BLaER1 (cell line): ENCODE measurements at regions not wholly inside any gene's neighbourhood (a gene's known extent, or its start where the extent isn't known, plus 50 kb on each side); places are given as distances from the start of the nearest gene placed in this dataset.
A peak's percentile ranks its signal among the peaks of the same experiment; 100 is the strongest.

Experiments used
- H3K27ac ChIP-seq: shearing (Covaris generic); formaldehyde crosslinking; 2 replicates; pipeline ENCODE4 v1.8.1; 2022
- H3K27me3 ChIP-seq: shearing (Covaris generic); formaldehyde crosslinking; 2 replicates; pipeline ENCODE4 v1.8.1; 2022
- H3K36me3 ChIP-seq: shearing (Covaris generic); formaldehyde crosslinking; 2 replicates; pipeline ENCODE4 v1.8.1; 2022
- H3K4me1 ChIP-seq: shearing (Covaris generic); formaldehyde crosslinking; 2 replicates; pipeline ENCODE4 v1.8.1; 2022
- H3K4me2 ChIP-seq: shearing (Covaris generic); formaldehyde crosslinking; 2 replicates; pipeline ENCODE4 v1.8.1; 2022
- H3K4me3 ChIP-seq: shearing (Covaris generic); formaldehyde crosslinking; 2 replicates; pipeline ENCODE4 v1.8.1; 2022
- H3K9ac ChIP-seq: shearing (Covaris generic); formaldehyde crosslinking; 2 replicates; pipeline ENCODE4 v1.8.1; 2022
- H3K9me3 ChIP-seq: shearing (Covaris generic); formaldehyde crosslinking; 2 replicates; pipeline ENCODE4 v1.8.1; 2022
- H4K20me1 ChIP-seq: shearing (Covaris generic); formaldehyde crosslinking; 2 replicates; pipeline ENCODE4 v1.8.1; 2022
- Cebpa-rat ChIP-seq: shearing (Covaris generic); IDR thresholded peaks from 2 replicates; pipeline ENCODE4 v1.8.1; 2022

DNA sequence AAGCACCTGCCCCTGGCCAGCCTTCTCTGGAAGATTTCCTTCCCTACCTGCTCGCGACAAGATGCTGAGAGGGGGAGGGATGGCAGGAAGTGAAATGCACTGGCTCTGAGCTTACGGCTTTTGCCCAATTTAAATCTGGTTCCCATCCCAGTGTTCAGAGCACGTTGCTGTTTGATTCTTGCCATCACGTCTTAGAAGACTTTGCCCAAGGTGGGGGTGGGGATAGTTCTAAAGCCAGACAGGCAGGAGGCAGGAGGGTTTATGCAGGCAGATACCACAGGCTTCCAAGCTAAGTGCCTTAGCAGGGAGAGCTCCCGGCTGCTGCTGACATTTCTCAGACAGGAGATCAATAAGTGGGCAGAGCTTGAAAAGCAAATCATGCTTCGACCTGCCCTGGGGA, 393.9 kb downstream of the MID1IP1 start:
- Histone ChIP-seq H3K4me2 (peak overlapping the region; percentile 80), H3K4me3 (no peak overlapping the region)

DNA sequence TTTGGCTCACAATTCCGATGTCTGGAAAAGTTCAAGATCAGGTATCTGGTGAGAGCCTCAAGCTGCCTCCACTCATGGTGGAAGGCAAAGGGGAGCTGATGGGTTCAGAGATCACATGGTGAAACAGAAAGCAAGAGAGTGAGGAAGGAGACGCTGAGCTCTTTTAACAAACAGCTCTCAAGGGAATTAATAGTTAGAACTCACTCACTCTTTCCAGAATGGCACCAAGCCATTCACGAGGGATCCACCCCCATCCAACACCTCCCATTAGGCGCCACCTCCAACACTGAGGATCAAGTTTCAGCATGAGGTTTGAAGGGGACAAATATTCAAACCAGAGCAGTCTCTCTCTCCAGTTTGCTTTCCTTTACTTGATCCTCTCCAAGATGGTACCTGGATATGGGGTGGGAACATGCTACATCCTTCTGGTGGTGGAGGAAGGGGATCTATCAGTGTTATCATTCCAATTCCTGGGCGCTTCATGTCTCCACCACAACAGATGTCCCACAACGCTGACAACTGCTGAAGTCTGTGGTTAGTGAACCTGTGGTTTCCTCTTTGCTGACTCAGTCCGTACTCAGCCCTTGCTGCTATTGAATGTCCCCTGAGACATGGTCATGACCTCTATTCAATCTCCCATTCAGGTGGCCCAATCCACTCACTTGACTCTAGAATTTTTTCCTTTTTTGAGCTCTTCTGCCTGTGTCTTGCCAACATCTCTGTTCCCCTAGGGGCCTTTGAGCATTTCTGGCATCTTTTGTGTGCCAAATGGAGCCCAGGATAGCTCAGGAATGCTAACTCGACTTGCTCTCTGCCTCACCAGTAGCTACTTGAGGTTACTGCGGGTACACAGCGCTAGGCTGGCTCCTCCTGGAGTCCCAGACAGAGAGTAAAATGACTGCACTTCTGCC, 395.2 kb downstream of the MID1IP1 start:
- peak overlapping the region; percentile 80 for H3K4me2 ChIP-seq
- H3K4me1 ChIP-seq = peaks cover 38% of the 10 kb centered on the region
- H4K20me1 ChIP-seq = no peaks in the 10 kb centered on the region
- H3K9ac ChIP-seq = no peak overlapping the region
- H3K27ac ChIP-seq = peak overlapping the region; percentile 29; the same call in 1 of the 2 replicates
- no peaks in the 10 kb centered on the region for H3K36me3 ChIP-seq
- peak overlapping the region; percentile 17; the same call in 1 of the 2 replicates for H3K4me3 ChIP-seq
- no peak for TF ChIP-seq Cebpa-rat
- no peaks in the 10 kb centered on the region for H3K9me3 ChIP-seq
- no peaks in the 10 kb centered on the region for H3K27me3 ChIP-seq

More for the DNA sequence above, 393.9 kb downstream of the MID1IP1 start:
- H3K9ac ChIP-seq = no peak overlapping the region
- H3K4me1 ChIP-seq = peaks cover 38% of the 10 kb centered on the region
- H3K27me3 ChIP-seq = no peaks in the 10 kb centered on the region
- H4K20me1 ChIP-seq = no peaks in the 10 kb centered on the region
- no peak overlapping the region for H3K27ac ChIP-seq
- no peak for TF ChIP-seq Cebpa-rat
- no peaks in the 10 kb centered on the region for H3K9me3 ChIP-seq
- no peaks in the 10 kb centered on the region for H3K36me3 ChIP-seq

DNA sequence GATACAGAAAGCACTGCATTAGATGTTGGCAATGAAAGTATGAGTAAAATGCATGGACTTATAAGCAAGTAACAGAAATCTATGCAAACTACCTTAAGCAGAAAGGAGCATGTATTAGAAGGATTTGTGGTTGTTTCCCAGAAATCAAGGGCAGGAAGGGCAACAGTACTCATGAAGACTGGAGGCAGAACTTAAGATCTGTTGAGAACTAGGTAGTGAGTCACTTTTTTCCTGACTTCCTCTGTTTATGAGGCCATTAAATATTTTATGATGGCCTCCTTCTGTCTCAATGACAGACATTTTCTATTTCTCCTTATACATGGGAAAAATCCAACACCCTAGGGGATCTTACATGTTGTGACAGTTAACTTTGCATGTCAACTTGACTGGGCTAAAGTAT, 398.2 kb downstream of the MID1IP1 start:
- no peak for TF ChIP-seq Cebpa-rat
- Histone ChIP-seq H4K20me1 (no peaks in the 10 kb centered on the region), H3K36me3 (no peaks in the 10 kb centered on the region), H3K27ac (no peak overlapping the region), H3K9me3 (no peaks in the 10 kb centered on the region), H3K9ac (no peak overlapping the region), H3K4me2 (no peak overlapping the region), H3K4me3 (no peak overlapping the region), H3K27me3 (no peaks in the 10 kb centered on the region), H3K4me1 (peaks cover 34% of the 10 kb centered on the region)

DNA sequence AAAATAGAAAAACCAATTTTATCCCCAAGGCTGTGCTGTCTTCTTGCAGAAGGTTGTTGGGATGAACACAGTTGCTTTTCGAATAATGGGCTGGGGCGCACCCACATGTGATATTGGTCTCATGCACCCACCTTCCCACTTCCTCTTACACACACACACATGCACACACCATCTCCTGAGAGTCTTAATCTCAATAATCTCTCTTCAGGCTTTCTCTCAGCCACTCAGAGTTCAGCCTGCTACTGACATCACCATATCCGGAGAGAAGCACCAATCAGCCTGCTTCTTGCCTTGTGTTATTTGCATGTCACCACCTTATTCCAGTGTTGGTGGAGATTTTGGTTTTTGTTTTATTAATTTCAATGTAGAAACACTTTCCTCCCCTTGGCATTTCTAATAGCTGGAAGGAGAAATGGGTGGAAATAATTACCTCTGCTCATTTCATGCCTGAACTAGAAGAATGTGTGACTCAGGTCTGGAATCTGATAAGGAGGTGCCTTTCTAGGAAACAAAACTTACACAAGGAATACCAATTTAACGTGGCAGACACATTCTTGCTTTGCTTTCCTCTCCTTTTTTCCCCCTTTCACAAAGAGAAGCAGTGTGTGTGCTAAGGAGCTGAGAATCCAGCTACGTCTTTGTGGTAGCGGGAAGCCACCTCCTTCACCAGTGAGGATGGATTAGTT, 400.2 kb downstream of the MID1IP1 start:
- Histone ChIP-seq H3K4me2 (no peak overlapping the region), H4K20me1 (no peaks in the 10 kb centered on the region), H3K4me3 (no peak overlapping the region), H3K36me3 (no peaks in the 10 kb centered on the region), H3K27ac (no peak overlapping the region), H3K9me3 (no peaks in the 10 kb centered on the region), H3K9ac (no peak overlapping the region), H3K27me3 (no peaks in the 10 kb centered on the region), H3K4me1 (peaks cover 14% of the 10 kb centered on the region)
- TF ChIP-seq Cebpa-rat = no peak

DNA sequence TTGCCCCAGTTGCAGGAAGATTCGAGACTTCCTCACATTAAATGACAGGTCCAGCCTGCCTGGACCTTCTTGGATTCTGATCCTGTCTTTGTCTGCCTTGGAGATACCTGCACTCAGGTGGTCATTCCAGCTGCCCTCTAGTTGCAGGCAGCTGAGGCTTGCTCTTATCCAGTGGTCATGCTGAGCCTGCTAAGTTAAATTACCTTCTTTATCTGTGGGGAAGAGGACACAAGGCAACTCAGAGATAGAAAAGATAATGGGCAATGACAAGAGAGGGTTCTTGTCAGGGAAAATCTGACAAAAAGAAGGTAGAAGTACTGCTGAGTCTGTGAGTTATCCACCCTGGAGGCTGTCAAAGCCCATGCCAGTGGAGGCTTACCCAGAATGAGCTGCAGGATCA, 401.4 kb downstream of the MID1IP1 start:
- Histone ChIP-seq H3K4me3 (no peak overlapping the region), H3K27me3 (no peaks in the 10 kb centered on the region), H3K4me1 (peaks cover 2% of the 10 kb centered on the region), H4K20me1 (no peaks in the 10 kb centered on the region), H3K36me3 (no peaks in the 10 kb centered on the region), H3K27ac (no peak overlapping the region), H3K9ac (no peak overlapping the region), H3K9me3 (no peaks in the 10 kb centered on the region), H3K4me2 (no peak overlapping the region)
- no peak for TF ChIP-seq Cebpa-rat

DNA sequence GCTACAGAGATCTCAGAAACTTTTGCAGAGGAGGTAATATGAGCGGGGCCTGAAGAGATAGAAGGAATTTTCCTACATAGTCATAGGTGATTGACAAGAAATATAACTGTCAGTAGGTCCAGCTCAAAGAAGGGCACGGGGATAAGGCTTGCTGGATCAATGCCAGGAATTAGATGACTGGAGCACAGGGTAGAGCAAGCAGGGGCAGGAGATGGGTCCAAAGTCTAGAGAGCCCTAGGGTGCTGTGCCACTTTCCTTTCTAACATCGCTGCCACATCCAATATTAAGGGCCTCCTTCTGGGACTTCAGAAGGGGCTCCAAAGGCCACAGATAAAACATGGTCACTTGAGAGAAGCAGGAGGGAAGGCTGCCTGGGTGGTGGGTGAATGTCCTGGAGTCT, 402.2 kb downstream of the MID1IP1 start:
- H3K4me3 ChIP-seq = no peak overlapping the region
- no peaks in the 10 kb centered on the region for H3K36me3 ChIP-seq
- H3K9ac ChIP-seq = no peak overlapping the region
- H3K9me3 ChIP-seq = no peaks in the 10 kb centered on the region
- H3K4me1 ChIP-seq = no peaks in the 10 kb centered on the region
- H3K27me3 ChIP-seq = no peaks in the 10 kb centered on the region
- H3K27ac ChIP-seq = no peak overlapping the region
- TF ChIP-seq Cebpa-rat = no peak
- H3K4me2 ChIP-seq = no peak overlapping the region
- H4K20me1 ChIP-seq = no peaks in the 10 kb centered on the region

DNA sequence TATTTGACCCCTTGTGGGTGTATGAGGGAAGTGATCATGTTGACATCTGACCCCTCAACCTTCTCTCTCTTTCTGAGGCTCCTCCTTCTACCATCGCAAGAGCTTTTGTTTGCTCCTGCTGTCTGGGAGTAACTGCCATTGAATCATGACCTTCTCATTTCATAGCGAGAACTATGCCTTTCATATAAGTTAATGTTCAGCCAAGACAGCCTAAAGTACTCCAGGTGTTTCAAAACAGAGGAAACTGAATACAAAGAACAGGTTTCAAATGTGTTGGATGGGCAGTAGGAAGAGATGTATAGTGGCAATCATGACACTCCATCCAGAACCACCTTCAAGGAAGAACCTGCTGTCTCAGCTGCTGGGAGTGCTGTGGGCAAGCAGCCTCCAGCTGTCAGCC, 403.1 kb downstream of the MID1IP1 start:
- H3K4me3 ChIP-seq = no peak overlapping the region
- no peaks in the 10 kb centered on the region for H4K20me1 ChIP-seq
- no peaks in the 10 kb centered on the region for H3K9me3 ChIP-seq
- H3K4me2 ChIP-seq = no peak overlapping the region
- H3K36me3 ChIP-seq = no peaks in the 10 kb centered on the region
- no peak overlapping the region for H3K9ac ChIP-seq
- no peaks in the 10 kb centered on the region for H3K4me1 ChIP-seq
- H3K27ac ChIP-seq = no peak overlapping the region
- H3K27me3 ChIP-seq = no peaks in the 10 kb centered on the region
- no peak for TF ChIP-seq Cebpa-rat

DNA sequence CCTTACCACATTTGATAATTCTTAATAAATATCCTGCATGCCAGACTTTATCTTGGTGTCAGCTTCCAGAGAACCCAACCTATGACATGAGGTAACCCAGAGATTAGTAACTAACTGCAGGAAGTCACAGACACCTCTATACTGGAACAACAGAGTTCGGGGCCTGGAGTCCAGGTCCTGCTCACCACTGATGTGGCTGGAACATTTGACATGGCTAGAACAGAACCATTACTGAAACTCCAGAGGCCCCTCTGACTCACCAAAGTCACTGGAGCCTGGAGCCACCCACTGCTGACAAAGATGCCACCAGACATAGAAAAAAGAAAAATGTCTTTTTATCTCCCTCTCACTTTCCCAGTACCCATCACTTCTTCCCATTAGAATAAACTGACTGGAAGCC, 403.7 kb downstream of the MID1IP1 start:
- Histone ChIP-seq H3K27me3 (no peaks in the 10 kb centered on the region), H3K4me3 (no peak overlapping the region), H3K9ac (no peak overlapping the region), H3K4me1 (no peaks in the 10 kb centered on the region), H3K36me3 (no peaks in the 10 kb centered on the region), H3K27ac (no peak overlapping the region), H4K20me1 (no peaks in the 10 kb centered on the region), H3K9me3 (no peaks in the 10 kb centered on the region), H3K4me2 (no peak overlapping the region)
- TF ChIP-seq Cebpa-rat = no peak

GRCh38 chrX:39205467-39205866, 404.2 kb downstream of the MID1IP1 start:
- no peaks in the 10 kb centered on the region for H3K27me3 ChIP-seq
- H3K9ac ChIP-seq = no peak overlapping the region
- H3K4me2 ChIP-seq = no peak overlapping the region
- no peaks in the 10 kb centered on the region for H3K36me3 ChIP-seq
- no peaks in the 10 kb centered on the region for H4K20me1 ChIP-seq
- H3K4me1 ChIP-seq = no peaks in the 10 kb centered on the region
- H3K4me3 ChIP-seq = no peak overlapping the region
- H3K9me3 ChIP-seq = no peaks in the 10 kb centered on the region
- H3K27ac ChIP-seq = no peak overlapping the region
- no peak for TF ChIP-seq Cebpa-rat

DNA sequence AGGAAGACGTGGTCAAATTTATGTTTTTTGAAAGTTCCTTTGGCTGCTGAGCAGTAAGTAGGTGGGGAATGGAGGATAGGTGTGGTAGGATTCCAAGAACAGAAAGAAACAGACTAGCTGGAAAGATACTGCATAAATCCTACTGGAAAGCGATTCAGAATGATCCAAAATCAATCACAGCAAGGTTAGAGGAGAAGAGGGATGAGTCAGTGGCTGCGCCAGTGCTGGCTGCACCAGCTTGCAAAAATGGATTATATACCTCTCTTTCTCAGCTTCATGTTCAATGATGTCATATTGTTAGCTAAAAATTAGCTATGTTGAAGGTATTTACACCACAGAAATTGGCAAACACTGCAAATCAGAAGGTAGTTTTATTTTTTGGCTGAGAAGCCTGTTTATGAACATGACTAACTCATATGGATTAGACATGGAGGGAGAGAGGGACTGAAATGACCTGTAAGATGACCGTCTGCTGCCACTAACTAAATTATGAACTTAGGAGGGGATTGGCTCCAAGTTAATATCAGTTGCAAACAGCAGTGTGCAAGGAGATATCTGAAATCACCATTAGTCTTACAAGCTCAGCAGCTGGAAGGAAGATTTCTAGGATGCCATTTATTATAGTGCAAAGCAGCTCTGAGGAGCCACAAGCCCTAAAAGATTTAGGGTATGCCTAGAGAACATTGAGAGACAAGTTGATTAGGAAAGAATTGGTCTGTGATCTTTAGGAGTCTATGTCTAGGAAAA, 405.3 kb downstream of the MID1IP1 start:
- Histone ChIP-seq H3K4me3 (no peak overlapping the region), H3K9ac (no peak overlapping the region), H4K20me1 (no peaks in the 10 kb centered on the region), H3K36me3 (no peaks in the 10 kb centered on the region), H3K27me3 (no peaks in the 10 kb centered on the region), H3K9me3 (no peaks in the 10 kb centered on the region), H3K4me1 (no peaks in the 10 kb centered on the region), H3K4me2 (no peak overlapping the region), H3K27ac (no peak overlapping the region)
- TF ChIP-seq Cebpa-rat = no peak
